ACC112 (cell line): ENCODE measurements at regions not wholly inside any gene's neighbourhood (a gene's known extent, or its start where the extent isn't known, plus 50 kb on each side); places are given as distances from the start of the nearest gene placed in this dataset.
"Not testable (repeated sequence)": the region's sequence is repeated elsewhere in the genome, so short reads cannot be mapped to it uniquely, and the experiment has no call there.

ENCODE experiments used
- H2AFZ ChIP-seq: fragments of 200-600 bp; sonication (generic); one replicate; pipeline ENCODE4 v1.6.0; 2017; ENCODE audit warnings: antibody characterized with exemption, low read length; ENCODE audit not compliant: unreplicated experiment
- H3K27ac ChIP-seq: fragments of 200-600 bp; sonication (generic); 2 replicates; pipeline ENCODE4 v1.5.1; 2014; ENCODE audit warnings: low read depth, mild to moderate bottlenecking, antibody characterized with exemption, low read length, moderate library complexity
- H3K27me3 ChIP-seq: fragments of 200-600 bp; sonication (generic); 2 replicates; pipeline ENCODE4 v1.6.1; 2014; ENCODE audit warnings: mild to moderate bottlenecking, antibody characterized with exemption, low read length, moderate library complexity, mixed read lengths; ENCODE audit not compliant: insufficient read depth
- H3K36me3 ChIP-seq: fragments of 200-600 bp; sonication (generic); 2 replicates; pipeline ENCODE4 v1.6.1; 2016; ENCODE audit warnings: mild to moderate bottlenecking, antibody characterized with exemption, low read length, moderate library complexity, mixed read lengths; ENCODE audit not compliant: insufficient read depth
- H3K4me1 ChIP-seq: fragments of 200-600 bp; sonication (generic); one replicate; pipeline ENCODE4 v1.6.1; 2016; ENCODE audit warnings: low read length, mixed read lengths; ENCODE audit not compliant: insufficient read depth, unreplicated experiment, control insufficient read depth
- H3K4me3 ChIP-seq: fragments of 200-600 bp; sonication (generic); 2 replicates; pipeline ENCODE4 v1.5.1; 2014; ENCODE audit warnings: mild to moderate bottlenecking, low read depth, low read length
- H3K79me2 ChIP-seq: fragments of 200-600 bp; sonication (generic); one replicate; pipeline ENCODE4 v1.6.0; 2016; ENCODE audit warnings: low read length; ENCODE audit not compliant: control insufficient read depth, unreplicated experiment, insufficient read depth

GRCh38 chr4:28082686-28083390 is 1222.2 kb downstream of the STIM2 start:
- Histone ChIP-seq H3K79me2 (no peaks in the 10 kb centered on the region), H2AFZ (no peak overlapping the region), H3K36me3 (no peaks in the 10 kb centered on the region), H3K4me1 (no peaks in the 10 kb centered on the region), H3K27me3 (no peaks in the 10 kb centered on the region), H3K4me3 (no peak overlapping the region), H3K27ac (no peak overlapping the region)

GRCh38 chr4:28092610-28093009 is 1232.0 kb downstream of the STIM2 start:
- Histone ChIP-seq H3K27me3 (no peaks in the 10 kb centered on the region), H3K4me3 (no peak overlapping the region), H3K27ac (no peak overlapping the region), H3K36me3 (no peaks in the 10 kb centered on the region), H3K79me2 (no peaks in the 10 kb centered on the region), H3K4me1 (no peaks in the 10 kb centered on the region), H2AFZ (no peak overlapping the region)

GRCh38 chr4:28093071-28093470 is 1232.4 kb downstream of the STIM2 start:
- Histone ChIP-seq H3K27ac (no peak overlapping the region), H3K4me3 (no peak overlapping the region), H3K4me1 (no peaks in the 10 kb centered on the region), H3K36me3 (no peaks in the 10 kb centered on the region), H3K27me3 (no peaks in the 10 kb centered on the region), H3K79me2 (no peaks in the 10 kb centered on the region), H2AFZ (no peak overlapping the region)

- Histone ChIP-seq H3K27ac (no peak overlapping the region), H3K27me3 (no peaks in the 10 kb centered on the region), H3K4me3 (no peak overlapping the region), H2AFZ (no peak overlapping the region), H3K36me3 (no peaks in the 10 kb centered on the region), H3K4me1 (no peaks in the 10 kb centered on the region), H3K79me2 (no peaks in the 10 kb centered on the region)
Measured at GRCh38 chr4:28101583-28101982, 1240.9 kb downstream of the STIM2 start.

- H3K4me3 ChIP-seq: no peak overlapping the region
- H3K4me1 ChIP-seq: no peaks in the 10 kb centered on the region
- H2AFZ ChIP-seq: no peak overlapping the region
- no peak overlapping the region for H3K27ac ChIP-seq
- no peaks in the 10 kb centered on the region for H3K36me3 ChIP-seq
- H3K27me3 ChIP-seq: no peaks in the 10 kb centered on the region
- no peaks in the 10 kb centered on the region for H3K79me2 ChIP-seq
Measured at GRCh38 chr4:28105271-28105859, 1244.7 kb downstream of the STIM2 start.

- Histone ChIP-seq H3K4me3 (no peak overlapping the region), H3K27ac (no peak overlapping the region), H3K4me1 (no peaks in the 10 kb centered on the region), H2AFZ (no peak overlapping the region), H3K79me2 (no peaks in the 10 kb centered on the region), H3K27me3 (no peaks in the 10 kb centered on the region), H3K36me3 (no peaks in the 10 kb centered on the region)
Measured at GRCh38 chr4:28106155-28106554, 1245.5 kb downstream of the STIM2 start.

GRCh38 chr4:28109801-28110200 is 1249.2 kb downstream of the STIM2 start:
- H2AFZ ChIP-seq: no peak overlapping the region
- H3K27ac ChIP-seq: no peak overlapping the region
- H3K36me3 ChIP-seq: no peaks in the 10 kb centered on the region
- no peaks in the 10 kb centered on the region for H3K27me3 ChIP-seq
- no peak overlapping the region for H3K4me3 ChIP-seq
- no peaks in the 10 kb centered on the region for H3K79me2 ChIP-seq
- H3K4me1 ChIP-seq: no peaks in the 10 kb centered on the region

GRCh38 chr4:28112691-28113335 is 1252.2 kb downstream of the STIM2 start:
- not testable (repeated sequence) for H3K79me2 ChIP-seq, H3K27me3 ChIP-seq, H3K36me3 ChIP-seq, H3K27ac ChIP-seq, H2AFZ ChIP-seq, H3K4me3 ChIP-seq, H3K4me1 ChIP-seq

GRCh38 chr4:28113586-28113985 is 1252.9 kb downstream of the STIM2 start:
- H3K27me3 ChIP-seq, H3K4me1 ChIP-seq, H2AFZ ChIP-seq, H3K4me3 ChIP-seq, H3K36me3 ChIP-seq, H3K79me2 ChIP-seq, H3K27ac ChIP-seq: not testable (repeated sequence)

GRCh38 chr4:28116526-28117083 is 1256.0 kb downstream of the STIM2 start:
- H3K4me1 ChIP-seq, H3K27ac ChIP-seq, H3K79me2 ChIP-seq, H2AFZ ChIP-seq, H3K4me3 ChIP-seq, H3K27me3 ChIP-seq, H3K36me3 ChIP-seq: not testable (repeated sequence)
